ENCODE measurements at regions not wholly inside any gene's neighbourhood (a gene's known extent, or its start where the extent isn't known, plus 50 kb on each side); places are given as distances from the start of the nearest gene placed in this dataset.
"Not testable (repeated sequence)": the region's sequence is repeated elsewhere in the genome, so short reads cannot be mapped to it uniquely, and the experiment has no call there.

DNA sequence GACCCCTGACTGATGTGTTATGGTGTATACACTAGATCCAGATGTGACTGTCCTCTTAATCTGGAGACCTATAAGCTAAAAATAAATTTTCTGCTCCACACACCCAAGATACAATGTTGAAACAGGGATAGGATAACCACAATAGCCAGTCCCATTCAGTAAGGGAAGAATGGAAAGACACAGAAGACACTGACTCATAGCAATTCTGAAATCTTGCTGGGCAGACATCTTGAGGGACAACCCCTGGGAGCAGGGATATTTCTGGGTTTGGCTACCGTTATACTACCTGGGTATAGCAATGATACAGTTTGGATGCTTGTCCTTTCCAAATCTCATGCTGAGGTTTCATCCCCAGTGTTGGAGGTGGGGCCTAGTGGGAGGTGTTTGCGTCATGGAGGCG, 93.9 kb downstream of the BUD13 start:
- H3K36me3 ChIP-seq (ENCODE audit: control insufficient read depth in 5 of 5, insufficient read depth in 5 of 5, low read length in 5 of 5) = no peaks in the 10 kb centered on the region
- H3K27ac ChIP-seq (ENCODE audit: low read depth, low read length) = no peak overlapping the region
- peaks cover 0 to 17% (median 3%) of the 10 kb centered on the region in 5 donors for H3K9me3 ChIP-seq (ENCODE audit: control insufficient read depth in 5 of 5, low read length in 5 of 5)
- no peaks in the 10 kb centered on the region for H3K27me3 ChIP-seq (ENCODE audit: control insufficient read depth in 5 of 5, insufficient read depth in 4 of 5, low read length in 5 of 5)
- no peak overlapping the region for H3K4me3 ChIP-seq (ENCODE audit: low read depth in 1 of 5, low read length in 5 of 5)
- no peaks in the 10 kb centered on the region for H3K4me1 ChIP-seq (ENCODE audit: control insufficient read depth in 5 of 5, insufficient read depth in 5 of 5, low read length in 5 of 5)
- no peak overlapping the region for H3K9ac ChIP-seq (ENCODE audit: low read length in 5 of 5)

DNA sequence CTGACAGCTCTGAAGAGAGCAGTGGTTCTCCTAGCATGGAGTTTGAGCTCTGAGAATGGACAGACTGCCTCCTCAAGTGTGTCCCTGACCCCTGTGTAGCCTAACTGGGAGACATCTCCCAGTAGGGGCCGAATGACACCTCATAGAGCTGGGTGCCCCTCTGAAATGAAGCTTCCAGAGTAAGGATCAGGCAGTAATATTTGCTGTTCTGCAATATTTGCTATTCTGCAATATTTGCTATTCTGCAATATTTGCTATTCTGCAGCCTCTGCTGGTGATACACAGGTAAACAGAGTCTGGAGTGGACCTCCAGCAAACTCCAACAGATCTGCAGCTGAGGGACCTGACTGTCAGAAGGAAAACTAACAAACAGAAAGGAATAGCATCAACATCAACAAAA, 105.5 kb downstream of the BUD13 start:
- H3K27ac ChIP-seq (ENCODE audit: low read depth, low read length); H3K9ac ChIP-seq (ENCODE audit: low read length in 5 of 5); H3K27me3 ChIP-seq (ENCODE audit: control insufficient read depth in 5 of 5, insufficient read depth in 4 of 5, low read length in 5 of 5); H3K4me1 ChIP-seq (ENCODE audit: control insufficient read depth in 5 of 5, insufficient read depth in 5 of 5, low read length in 5 of 5); H3K4me3 ChIP-seq (ENCODE audit: low read depth in 1 of 5, low read length in 5 of 5); H3K36me3 ChIP-seq (ENCODE audit: control insufficient read depth in 5 of 5, insufficient read depth in 5 of 5, low read length in 5 of 5): not testable (repeated sequence)
- H3K9me3 ChIP-seq (ENCODE audit: control insufficient read depth in 5 of 5, low read length in 5 of 5) = peaks cover 14 to 25% (median 20%) of the 10 kb centered on the region in 5 donors

DNA sequence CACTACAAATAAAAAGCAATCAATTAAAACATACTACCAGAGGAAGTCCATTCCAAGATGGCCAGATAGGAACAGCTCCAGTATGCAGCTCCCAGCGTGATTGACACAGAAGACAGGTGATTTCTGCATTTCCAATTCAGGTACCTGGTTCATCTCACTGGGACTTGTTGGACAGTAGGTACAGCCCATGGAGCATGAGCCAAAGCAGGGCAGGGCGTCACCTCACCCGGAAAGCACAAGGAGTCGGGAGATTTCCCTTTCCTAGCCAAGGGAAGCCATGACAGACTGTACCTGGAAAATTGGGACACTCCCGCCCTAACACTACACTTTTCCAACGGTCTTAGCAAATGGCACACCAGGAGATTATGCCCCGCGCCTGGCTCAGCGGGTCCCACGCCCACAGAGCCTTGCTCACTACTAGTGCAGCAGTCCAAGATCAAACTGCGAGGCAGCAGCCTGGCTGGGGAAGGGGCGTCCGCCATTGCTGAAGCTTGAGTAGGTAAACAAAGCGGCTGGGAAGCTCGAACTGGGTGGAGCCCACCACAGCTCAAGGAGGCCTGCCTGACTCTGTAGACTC, 106.0 kb downstream of the BUD13 start:
- H3K36me3 ChIP-seq (ENCODE audit: control insufficient read depth in 5 of 5, insufficient read depth in 5 of 5, low read length in 5 of 5); H3K4me1 ChIP-seq (ENCODE audit: control insufficient read depth in 5 of 5, insufficient read depth in 5 of 5, low read length in 5 of 5); H3K4me3 ChIP-seq (ENCODE audit: low read depth in 1 of 5, low read length in 5 of 5); H3K27me3 ChIP-seq (ENCODE audit: control insufficient read depth in 5 of 5, insufficient read depth in 4 of 5, low read length in 5 of 5); H3K27ac ChIP-seq (ENCODE audit: low read depth, low read length); H3K9ac ChIP-seq (ENCODE audit: low read length in 5 of 5): not testable (repeated sequence)
- H3K9me3 ChIP-seq (ENCODE audit: control insufficient read depth in 5 of 5, low read length in 5 of 5) = peaks cover 14 to 25% (median 20%) of the 10 kb centered on the region in 5 donors

DNA sequence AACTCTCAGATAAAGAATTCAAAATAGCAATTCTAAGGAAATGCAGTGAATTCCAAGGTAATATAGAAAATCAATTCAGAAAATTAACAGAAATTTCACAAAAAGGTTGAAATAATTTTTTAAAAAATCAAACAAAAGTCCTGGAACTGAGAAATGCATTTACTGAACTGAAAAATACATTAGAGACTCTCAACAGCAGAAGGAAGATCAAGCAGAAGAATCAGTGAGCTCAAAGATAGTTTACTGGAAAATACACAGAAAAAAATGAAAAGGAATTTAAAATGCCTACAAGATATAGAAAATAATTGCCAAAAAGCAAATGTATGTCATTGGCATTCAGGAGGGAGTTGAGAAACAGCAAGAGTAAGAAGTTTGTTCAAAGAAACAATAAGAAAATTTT, 107.3 kb downstream of the BUD13 start:
- H3K9me3 ChIP-seq (ENCODE audit: control insufficient read depth in 5 of 5, low read length in 5 of 5) = peaks cover 14 to 25% (median 20%) of the 10 kb centered on the region in 5 donors
- peaks cover 0 to 14% (median 7%) of the 10 kb centered on the region in 5 donors for H3K27me3 ChIP-seq (ENCODE audit: control insufficient read depth in 5 of 5, insufficient read depth in 4 of 5, low read length in 5 of 5)
- no peaks in the 10 kb centered on the region for H3K36me3 ChIP-seq (ENCODE audit: control insufficient read depth in 5 of 5, insufficient read depth in 5 of 5, low read length in 5 of 5)
- no peak overlapping the region for H3K9ac ChIP-seq (ENCODE audit: low read length in 5 of 5)
- no peak overlapping the region for H3K4me3 ChIP-seq (ENCODE audit: low read depth in 1 of 5, low read length in 5 of 5)
- no peak overlapping the region for H3K27ac ChIP-seq (ENCODE audit: low read depth, low read length)
- no peaks in the 10 kb centered on the region for H3K4me1 ChIP-seq (ENCODE audit: control insufficient read depth in 5 of 5, insufficient read depth in 5 of 5, low read length in 5 of 5)

DNA sequence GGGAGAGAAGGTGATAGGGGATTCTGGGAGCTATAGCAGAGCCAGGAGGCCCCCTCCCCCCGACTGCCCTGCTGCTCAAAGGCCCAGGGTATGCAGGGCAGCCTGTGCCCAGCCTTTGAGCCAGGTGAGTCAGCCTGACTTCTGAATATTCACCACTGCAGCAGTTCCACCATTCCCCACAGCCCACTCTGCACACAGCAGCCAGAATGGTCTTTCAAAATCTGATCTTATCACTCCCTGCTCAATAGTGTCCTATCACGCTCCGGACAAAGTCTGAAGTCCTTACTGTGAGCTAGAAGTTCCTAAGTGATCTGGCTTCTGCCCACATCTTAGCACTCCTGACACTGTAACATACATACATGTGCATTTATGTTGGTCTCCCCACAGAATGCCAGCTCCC, 111.7 kb downstream of the BUD13 start:
- H3K27me3 ChIP-seq (ENCODE audit: control insufficient read depth in 5 of 5, insufficient read depth in 4 of 5, low read length in 5 of 5) = peaks cover 0 to 23% (median 18%) of the 10 kb centered on the region in 5 donors

DNA sequence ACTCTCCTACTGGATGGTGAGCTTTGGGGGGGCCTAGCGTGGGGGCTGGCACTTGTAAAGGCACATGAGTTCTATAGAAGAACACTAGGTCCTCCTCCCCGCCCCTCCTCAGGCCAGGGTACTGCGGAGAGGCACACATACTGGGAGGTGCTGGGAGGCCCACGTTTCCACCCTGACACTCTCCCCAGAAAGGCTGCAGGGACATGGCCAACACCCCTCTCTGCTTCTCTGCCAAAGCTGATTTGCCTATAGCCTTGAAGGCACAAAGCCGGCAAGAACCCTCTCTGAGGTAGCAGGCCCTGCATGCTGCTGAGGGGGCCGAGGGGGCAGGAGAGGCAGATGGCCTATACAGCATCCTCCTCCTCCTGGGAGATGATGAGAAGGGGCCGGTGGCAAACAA, 112.8 kb downstream of the BUD13 start:
- Histone ChIP-seq H3K4me3 (ENCODE audit: low read depth in 1 of 5, low read length in 5 of 5) (no peak overlapping the region), H3K9me3 (ENCODE audit: control insufficient read depth in 5 of 5, low read length in 5 of 5) (peaks cover 7 to 15% (median 11%) of the 10 kb centered on the region in 5 donors), H3K27ac (ENCODE audit: low read depth, low read length) (no peak overlapping the region), H3K27me3 (ENCODE audit: control insufficient read depth in 5 of 5, insufficient read depth in 4 of 5, low read length in 5 of 5) (peaks cover 0 to 23% (median 18%) of the 10 kb centered on the region in 5 donors), H3K9ac (ENCODE audit: low read length in 5 of 5) (no peak overlapping the region), H3K36me3 (ENCODE audit: control insufficient read depth in 5 of 5, insufficient read depth in 5 of 5, low read length in 5 of 5) (no peaks in the 10 kb centered on the region), H3K4me1 (ENCODE audit: control insufficient read depth in 5 of 5, insufficient read depth in 5 of 5, low read length in 5 of 5) (no peaks in the 10 kb centered on the region)

More for the DNA sequence above, 111.7 kb downstream of the BUD13 start:
- H3K9ac ChIP-seq (ENCODE audit: low read length in 5 of 5) = no peak overlapping the region
- no peak overlapping the region for H3K4me3 ChIP-seq (ENCODE audit: low read depth in 1 of 5, low read length in 5 of 5)
- no peaks in the 10 kb centered on the region for H3K36me3 ChIP-seq (ENCODE audit: control insufficient read depth in 5 of 5, insufficient read depth in 5 of 5, low read length in 5 of 5)
- peaks cover 11 to 18% (median 15%) of the 10 kb centered on the region in 5 donors for H3K9me3 ChIP-seq (ENCODE audit: control insufficient read depth in 5 of 5, low read length in 5 of 5)
- no peaks in the 10 kb centered on the region for H3K4me1 ChIP-seq (ENCODE audit: control insufficient read depth in 5 of 5, insufficient read depth in 5 of 5, low read length in 5 of 5)
- H3K27ac ChIP-seq (ENCODE audit: low read depth, low read length) = no peak overlapping the region

DNA sequence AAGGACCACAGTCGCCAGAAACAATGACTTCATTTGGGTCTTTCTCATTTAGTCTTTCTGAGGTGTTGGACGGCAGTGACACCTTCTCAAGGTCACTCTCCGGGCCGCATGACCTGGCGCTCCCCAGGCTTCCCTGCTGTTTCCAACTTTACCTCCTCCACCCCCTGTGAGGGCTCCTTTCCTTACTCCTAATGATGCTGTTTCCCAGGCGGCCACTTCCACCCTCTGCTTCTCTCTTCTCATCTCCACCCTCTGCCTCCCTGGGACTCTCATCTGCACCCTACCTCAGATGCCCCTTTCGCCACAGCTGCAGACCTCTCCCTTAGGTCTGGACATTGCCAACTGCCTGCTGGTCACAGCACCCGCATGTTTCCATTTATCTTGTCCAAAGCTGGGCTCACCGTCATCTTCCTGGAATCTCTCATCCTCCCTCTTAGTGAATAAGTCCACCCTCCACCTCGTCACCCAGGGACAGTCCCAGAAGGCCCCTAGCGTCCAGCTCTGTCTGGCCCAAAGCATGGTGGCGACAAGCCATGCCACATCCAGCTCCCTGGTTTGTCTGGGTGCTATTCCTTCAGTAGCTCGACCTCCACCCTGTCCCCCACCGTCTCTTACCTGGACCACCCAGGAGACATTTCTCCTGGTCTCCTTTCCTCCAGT, 113.8 kb downstream of the BUD13 start:
- no peak overlapping the region for H3K4me3 ChIP-seq (ENCODE audit: low read depth in 1 of 5, low read length in 5 of 5)
- peaks cover 0 to 23% (median 18%) of the 10 kb centered on the region in 5 donors for H3K27me3 ChIP-seq (ENCODE audit: control insufficient read depth in 5 of 5, insufficient read depth in 4 of 5, low read length in 5 of 5)
- H3K9ac ChIP-seq (ENCODE audit: low read length in 5 of 5) = no peak overlapping the region
- H3K4me1 ChIP-seq (ENCODE audit: control insufficient read depth in 5 of 5, insufficient read depth in 5 of 5, low read length in 5 of 5) = no peaks in the 10 kb centered on the region
- H3K9me3 ChIP-seq (ENCODE audit: control insufficient read depth in 5 of 5, low read length in 5 of 5) = peaks cover 10 to 19% (median 15%) of the 10 kb centered on the region in 5 donors
- no peaks in the 10 kb centered on the region for H3K36me3 ChIP-seq (ENCODE audit: control insufficient read depth in 5 of 5, insufficient read depth in 5 of 5, low read length in 5 of 5)
- H3K27ac ChIP-seq (ENCODE audit: low read depth, low read length) = no peak overlapping the region

DNA sequence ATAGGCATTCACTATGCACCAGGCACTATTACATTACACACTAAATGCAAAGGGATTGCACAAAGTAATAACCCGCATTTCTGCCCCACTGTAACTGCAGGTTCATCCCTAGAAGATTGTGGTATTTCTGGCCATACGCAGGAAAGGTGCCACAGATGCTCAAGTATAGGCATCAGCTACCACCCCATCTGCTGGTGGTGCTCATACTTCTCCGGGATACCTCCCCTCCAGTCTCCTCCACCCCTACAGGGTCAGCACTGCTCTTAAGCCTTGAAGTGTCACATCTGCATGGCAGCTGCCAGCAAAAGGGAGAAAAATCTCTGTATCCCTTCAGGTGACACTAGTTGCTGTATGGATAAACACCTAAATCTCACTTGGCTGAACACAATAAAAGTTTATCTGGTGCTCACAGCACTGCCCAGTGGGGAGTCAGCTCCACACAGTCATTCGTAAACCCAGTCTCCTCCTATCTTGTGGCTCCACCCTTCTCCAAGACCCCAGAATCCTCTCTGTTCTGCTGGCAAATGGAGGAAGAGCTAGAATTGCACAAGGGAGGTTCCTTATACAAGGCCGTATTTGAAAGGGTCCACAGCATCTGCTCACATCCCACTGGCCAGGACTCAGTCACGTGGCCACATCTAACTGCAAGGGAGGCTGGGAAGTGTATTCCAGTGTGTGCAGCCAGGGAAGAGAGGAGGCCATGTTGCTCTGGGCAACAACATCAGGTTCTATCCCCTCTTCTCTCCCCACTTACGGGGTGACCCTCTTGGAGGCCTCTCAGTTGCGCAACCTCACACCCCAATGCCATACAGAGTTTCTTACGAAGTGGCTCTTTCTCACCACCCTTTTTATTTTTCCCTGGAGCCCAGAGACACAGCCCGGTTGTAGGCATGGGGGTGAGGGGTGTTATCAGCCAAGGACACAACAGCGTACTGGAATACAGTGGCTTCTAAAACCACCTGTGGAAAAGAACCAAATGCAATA, 114.7 kb downstream of the BUD13 start:
- Histone ChIP-seq H3K4me3 (ENCODE audit: low read depth in 1 of 5, low read length in 5 of 5) (no peak overlapping the region), H3K9ac (ENCODE audit: low read length in 5 of 5) (no peak overlapping the region), H3K36me3 (ENCODE audit: control insufficient read depth in 5 of 5, insufficient read depth in 5 of 5, low read length in 5 of 5) (no peaks in the 10 kb centered on the region), H3K27ac (ENCODE audit: low read depth, low read length) (no peak overlapping the region), H3K4me1 (ENCODE audit: control insufficient read depth in 5 of 5, insufficient read depth in 5 of 5, low read length in 5 of 5) (no peaks in the 10 kb centered on the region), H3K9me3 (ENCODE audit: control insufficient read depth in 5 of 5, low read length in 5 of 5) (peaks cover 10 to 19% (median 15%) of the 10 kb centered on the region in 5 donors), H3K27me3 (ENCODE audit: control insufficient read depth in 5 of 5, insufficient read depth in 4 of 5, low read length in 5 of 5) (peaks cover 0 to 23% (median 18%) of the 10 kb centered on the region in 5 donors)

DNA sequence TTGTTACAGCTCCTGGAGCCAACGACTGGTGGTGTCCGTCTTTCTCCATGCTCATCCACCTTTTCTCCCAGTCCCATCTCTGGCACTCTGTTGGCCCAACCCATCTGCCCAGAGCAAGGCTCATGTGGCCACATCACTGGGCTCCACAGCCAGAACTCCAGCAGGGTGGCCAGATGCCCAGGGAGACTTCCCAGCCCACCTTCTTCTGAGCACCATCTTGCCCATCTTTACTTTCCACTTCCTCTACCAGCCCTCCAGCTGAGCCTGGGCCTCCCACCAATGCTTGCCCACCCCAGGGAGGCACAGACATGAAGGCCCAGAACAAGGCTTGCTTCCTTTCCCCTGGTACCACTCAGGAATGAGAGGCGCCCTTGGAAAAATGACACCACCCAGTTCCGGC, 116.8 kb downstream of the BUD13 start:
- no peak overlapping the region for H3K9ac ChIP-seq (ENCODE audit: low read length in 5 of 5)
- no peaks in the 10 kb centered on the region for H3K36me3 ChIP-seq (ENCODE audit: control insufficient read depth in 5 of 5, insufficient read depth in 5 of 5, low read length in 5 of 5)
- no peaks in the 10 kb centered on the region for H3K4me1 ChIP-seq (ENCODE audit: control insufficient read depth in 5 of 5, insufficient read depth in 5 of 5, low read length in 5 of 5)
- no peak overlapping the region for H3K27ac ChIP-seq (ENCODE audit: low read depth, low read length)
- H3K4me3 ChIP-seq (ENCODE audit: low read depth in 1 of 5, low read length in 5 of 5) = no peak overlapping the region
- H3K9me3 ChIP-seq (ENCODE audit: control insufficient read depth in 5 of 5, low read length in 5 of 5) = peaks cover 10 to 19% (median 15%) of the 10 kb centered on the region in 5 donors
- peaks cover 2 to 14% (median 12%) of the 10 kb centered on the region in 5 donors for H3K27me3 ChIP-seq (ENCODE audit: control insufficient read depth in 5 of 5, insufficient read depth in 4 of 5, low read length in 5 of 5)

DNA sequence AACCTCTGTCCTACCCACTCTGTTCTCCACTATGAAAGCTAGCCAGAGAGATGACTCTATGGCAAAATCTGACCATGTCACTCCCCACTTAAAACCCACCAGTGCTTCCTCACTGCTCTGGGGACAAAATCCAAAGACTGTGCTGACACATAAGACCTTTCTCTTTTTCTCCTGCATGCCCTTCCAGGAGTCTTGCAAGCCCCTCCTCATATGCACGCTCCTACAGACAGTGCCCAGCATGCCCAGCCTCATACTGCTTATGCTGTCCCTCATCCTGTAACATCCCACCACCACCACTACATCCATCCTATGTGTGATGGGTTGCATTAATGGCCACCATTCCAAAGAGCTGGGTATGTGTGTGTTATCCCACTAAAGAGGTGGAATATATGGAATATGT, 118.3 kb downstream of the BUD13 start:
- peaks cover 0 to 6% (median 3%) of the 10 kb centered on the region in 5 donors for H3K27me3 ChIP-seq (ENCODE audit: control insufficient read depth in 5 of 5, insufficient read depth in 4 of 5, low read length in 5 of 5)
- peaks cover 10 to 19% (median 15%) of the 10 kb centered on the region in 5 donors for H3K9me3 ChIP-seq (ENCODE audit: control insufficient read depth in 5 of 5, low read length in 5 of 5)
- H3K9ac ChIP-seq (ENCODE audit: low read length in 5 of 5) = no peak overlapping the region
- H3K4me1 ChIP-seq (ENCODE audit: control insufficient read depth in 5 of 5, insufficient read depth in 5 of 5, low read length in 5 of 5) = no peaks in the 10 kb centered on the region
- no peaks in the 10 kb centered on the region for H3K36me3 ChIP-seq (ENCODE audit: control insufficient read depth in 5 of 5, insufficient read depth in 5 of 5, low read length in 5 of 5)
- H3K4me3 ChIP-seq (ENCODE audit: low read depth in 1 of 5, low read length in 5 of 5) = peak overlapping the region in 1 of 5 donors; percentile 20
- no peak overlapping the region for H3K27ac ChIP-seq (ENCODE audit: low read depth, low read length)
